GM23338 (cell line): ENCODE measurements at regions not wholly inside any gene's neighbourhood (a gene's known extent, or its start where the extent isn't known, plus 50 kb on each side); places are given as distances from the start of the nearest gene placed in this dataset.

Source experiments
- CREB1 ChIP-seq: fragments of 250-450 bp; sonication (Bioruptor Pico); IDR thresholded peaks from 2 replicates; pipeline ENCODE4 v1.5.0; 2020; ENCODE audit warnings: low read depth, mild to moderate bottlenecking, moderate library complexity
- EZH2 ChIP-seq: fragments of 200-600 bp; sonication (generic); IDR thresholded peaks from one replicate; pipeline ENCODE4 v1.8.0; 2017; ENCODE audit warnings: antibody characterized with exemption, mild to moderate bottlenecking, low read depth; ENCODE audit not compliant: unreplicated experiment
- EZH2phosphoT487 ChIP-seq: fragments of 200-600 bp; sonication (generic); IDR thresholded peaks from one replicate; pipeline ENCODE4 v1.8.1; 2018; ENCODE audit warnings: antibody characterized with exemption; ENCODE audit not compliant: unreplicated experiment
- JUNB ChIP-seq: IDR thresholded peaks from one replicate; pipeline ENCODE4 v1.6.1; 2016; ENCODE audit warnings: antibody characterized with exemption; ENCODE audit not compliant: unreplicated experiment
- NANOG ChIP-seq: IDR thresholded peaks from 2 replicates; pipeline ENCODE4 v1.6.1; 2016; ENCODE audit warnings: antibody characterized with exemption, borderline replicate concordance
- POLR2AphosphoS5 ChIP-seq: IDR thresholded peaks from 2 replicates; pipeline ENCODE4 v1.6.1; 2016; ENCODE audit warnings: antibody characterized with exemption, low read depth
- STAT1 ChIP-seq: IDR thresholded peaks from one replicate; pipeline ENCODE4 v1.6.1; 2016; ENCODE audit warnings: antibody characterized with exemption; ENCODE audit not compliant: unreplicated experiment
- ZNF114 ChIP-seq: fragments of 250-450 bp; sonication (Bioruptor Pico); IDR thresholded peaks from 2 replicates; pipeline ENCODE4 v1.5.0; 2020; ENCODE audit warnings: mild to moderate bottlenecking, moderate library complexity
- ZNF331 ChIP-seq: fragments of 250-450 bp; sonication (Bioruptor Pico); IDR thresholded peaks from 2 replicates; pipeline ENCODE4 v1.5.0; 2020; ENCODE audit warnings: low read depth, mild to moderate bottlenecking, moderate library complexity
- TF ChIP-seq, protein P1 (sequence below), 2 experiments: fragments of 200-600 bp in 1 of 2; sonication (generic) in 1 of 2; conservative IDR thresholded peaks; 2 replicates each; pipeline versions ENCODE4 v1.5.1 to v1.6.1; 2016 to 2017; ENCODE audit warnings: antibody characterized with exemption in 2 of 2, low read depth in 2 of 2, mild to moderate bottlenecking in 2 of 2, moderate library complexity in 1 of 2
- TF ChIP-seq, protein P2 (sequence below): IDR thresholded peaks from one replicate; pipeline ENCODE4 v1.6.1; 2018; ENCODE audit warnings: antibody characterized with exemption; ENCODE audit not compliant: unreplicated experiment
- TF ChIP-seq, protein P3 (sequence below): fragments of 250-450 bp; sonication (Bioruptor Pico); IDR thresholded peaks from 2 replicates; pipeline ENCODE4 v1.5.0; 2020; ENCODE audit warnings: mild to moderate bottlenecking, moderate library complexity
- TF ChIP-seq, protein P4 (sequence below): IDR thresholded peaks from 2 replicates; pipeline ENCODE4 v1.6.1; 2016; ENCODE audit warnings: antibody characterized with exemption

DNA sequence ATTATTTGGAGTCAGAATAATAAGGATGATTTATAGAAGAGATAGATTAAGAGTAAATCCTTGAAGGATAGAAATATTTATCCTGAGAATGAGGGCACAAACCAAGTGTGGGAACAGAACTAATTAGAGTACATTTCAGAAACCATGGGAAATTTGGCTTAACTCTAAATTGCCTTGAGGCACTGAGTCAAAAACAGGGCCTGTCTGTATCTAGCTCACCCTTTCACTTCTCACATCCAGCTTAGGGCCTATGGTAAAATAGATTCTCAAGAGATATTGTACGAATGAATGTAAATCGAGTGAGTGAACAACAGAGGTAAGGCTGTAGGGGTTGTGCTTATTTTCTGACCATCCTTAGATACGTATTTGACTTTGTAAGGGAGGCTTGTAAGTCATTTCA, 586.1 kb upstream of the DPPA4 start:
- TF ChIP-seq POLR2AphosphoS5 (no peak), ZNF114 (CRISPR knock-in tag) (no peak), EZH2phosphoT487 (no peak), EZH2 (no peak), JUNB (no peak), NANOG (no peak), ZNF331 (CRISPR knock-in tag) (no peak), CREB1 (CRISPR knock-in tag) (no peak), STAT1 (no peak)
- TF ChIP-seq, protein P1, sequence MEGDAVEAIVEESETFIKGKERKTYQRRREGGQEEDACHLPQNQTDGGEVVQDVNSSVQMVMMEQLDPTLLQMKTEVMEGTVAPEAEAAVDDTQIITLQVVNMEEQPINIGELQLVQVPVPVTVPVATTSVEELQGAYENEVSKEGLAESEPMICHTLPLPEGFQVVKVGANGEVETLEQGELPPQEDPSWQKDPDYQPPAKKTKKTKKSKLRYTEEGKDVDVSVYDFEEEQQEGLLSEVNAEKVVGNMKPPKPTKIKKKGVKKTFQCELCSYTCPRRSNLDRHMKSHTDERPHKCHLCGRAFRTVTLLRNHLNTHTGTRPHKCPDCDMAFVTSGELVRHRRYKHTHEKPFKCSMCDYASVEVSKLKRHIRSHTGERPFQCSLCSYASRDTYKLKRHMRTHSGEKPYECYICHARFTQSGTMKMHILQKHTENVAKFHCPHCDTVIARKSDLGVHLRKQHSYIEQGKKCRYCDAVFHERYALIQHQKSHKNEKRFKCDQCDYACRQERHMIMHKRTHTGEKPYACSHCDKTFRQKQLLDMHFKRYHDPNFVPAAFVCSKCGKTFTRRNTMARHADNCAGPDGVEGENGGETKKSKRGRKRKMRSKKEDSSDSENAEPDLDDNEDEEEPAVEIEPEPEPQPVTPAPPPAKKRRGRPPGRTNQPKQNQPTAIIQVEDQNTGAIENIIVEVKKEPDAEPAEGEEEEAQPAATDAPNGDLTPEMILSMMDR (conservative IDR thresholded peaks at IDR 0.05; ENCODE audit: low read depth in 2 of 2) = no peak
- TF ChIP-seq, protein P2, sequence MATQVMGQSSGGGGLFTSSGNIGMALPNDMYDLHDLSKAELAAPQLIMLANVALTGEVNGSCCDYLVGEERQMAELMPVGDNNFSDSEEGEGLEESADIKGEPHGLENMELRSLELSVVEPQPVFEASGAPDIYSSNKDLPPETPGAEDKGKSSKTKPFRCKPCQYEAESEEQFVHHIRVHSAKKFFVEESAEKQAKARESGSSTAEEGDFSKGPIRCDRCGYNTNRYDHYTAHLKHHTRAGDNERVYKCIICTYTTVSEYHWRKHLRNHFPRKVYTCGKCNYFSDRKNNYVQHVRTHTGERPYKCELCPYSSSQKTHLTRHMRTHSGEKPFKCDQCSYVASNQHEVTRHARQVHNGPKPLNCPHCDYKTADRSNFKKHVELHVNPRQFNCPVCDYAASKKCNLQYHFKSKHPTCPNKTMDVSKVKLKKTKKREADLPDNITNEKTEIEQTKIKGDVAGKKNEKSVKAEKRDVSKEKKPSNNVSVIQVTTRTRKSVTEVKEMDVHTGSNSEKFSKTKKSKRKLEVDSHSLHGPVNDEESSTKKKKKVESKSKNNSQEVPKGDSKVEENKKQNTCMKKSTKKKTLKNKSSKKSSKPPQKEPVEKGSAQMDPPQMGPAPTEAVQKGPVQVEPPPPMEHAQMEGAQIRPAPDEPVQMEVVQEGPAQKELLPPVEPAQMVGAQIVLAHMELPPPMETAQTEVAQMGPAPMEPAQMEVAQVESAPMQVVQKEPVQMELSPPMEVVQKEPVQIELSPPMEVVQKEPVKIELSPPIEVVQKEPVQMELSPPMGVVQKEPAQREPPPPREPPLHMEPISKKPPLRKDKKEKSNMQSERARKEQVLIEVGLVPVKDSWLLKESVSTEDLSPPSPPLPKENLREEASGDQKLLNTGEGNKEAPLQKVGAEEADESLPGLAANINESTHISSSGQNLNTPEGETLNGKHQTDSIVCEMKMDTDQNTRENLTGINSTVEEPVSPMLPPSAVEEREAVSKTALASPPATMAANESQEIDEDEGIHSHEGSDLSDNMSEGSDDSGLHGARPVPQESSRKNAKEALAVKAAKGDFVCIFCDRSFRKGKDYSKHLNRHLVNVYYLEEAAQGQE = no peak
- TF ChIP-seq, protein P3, sequence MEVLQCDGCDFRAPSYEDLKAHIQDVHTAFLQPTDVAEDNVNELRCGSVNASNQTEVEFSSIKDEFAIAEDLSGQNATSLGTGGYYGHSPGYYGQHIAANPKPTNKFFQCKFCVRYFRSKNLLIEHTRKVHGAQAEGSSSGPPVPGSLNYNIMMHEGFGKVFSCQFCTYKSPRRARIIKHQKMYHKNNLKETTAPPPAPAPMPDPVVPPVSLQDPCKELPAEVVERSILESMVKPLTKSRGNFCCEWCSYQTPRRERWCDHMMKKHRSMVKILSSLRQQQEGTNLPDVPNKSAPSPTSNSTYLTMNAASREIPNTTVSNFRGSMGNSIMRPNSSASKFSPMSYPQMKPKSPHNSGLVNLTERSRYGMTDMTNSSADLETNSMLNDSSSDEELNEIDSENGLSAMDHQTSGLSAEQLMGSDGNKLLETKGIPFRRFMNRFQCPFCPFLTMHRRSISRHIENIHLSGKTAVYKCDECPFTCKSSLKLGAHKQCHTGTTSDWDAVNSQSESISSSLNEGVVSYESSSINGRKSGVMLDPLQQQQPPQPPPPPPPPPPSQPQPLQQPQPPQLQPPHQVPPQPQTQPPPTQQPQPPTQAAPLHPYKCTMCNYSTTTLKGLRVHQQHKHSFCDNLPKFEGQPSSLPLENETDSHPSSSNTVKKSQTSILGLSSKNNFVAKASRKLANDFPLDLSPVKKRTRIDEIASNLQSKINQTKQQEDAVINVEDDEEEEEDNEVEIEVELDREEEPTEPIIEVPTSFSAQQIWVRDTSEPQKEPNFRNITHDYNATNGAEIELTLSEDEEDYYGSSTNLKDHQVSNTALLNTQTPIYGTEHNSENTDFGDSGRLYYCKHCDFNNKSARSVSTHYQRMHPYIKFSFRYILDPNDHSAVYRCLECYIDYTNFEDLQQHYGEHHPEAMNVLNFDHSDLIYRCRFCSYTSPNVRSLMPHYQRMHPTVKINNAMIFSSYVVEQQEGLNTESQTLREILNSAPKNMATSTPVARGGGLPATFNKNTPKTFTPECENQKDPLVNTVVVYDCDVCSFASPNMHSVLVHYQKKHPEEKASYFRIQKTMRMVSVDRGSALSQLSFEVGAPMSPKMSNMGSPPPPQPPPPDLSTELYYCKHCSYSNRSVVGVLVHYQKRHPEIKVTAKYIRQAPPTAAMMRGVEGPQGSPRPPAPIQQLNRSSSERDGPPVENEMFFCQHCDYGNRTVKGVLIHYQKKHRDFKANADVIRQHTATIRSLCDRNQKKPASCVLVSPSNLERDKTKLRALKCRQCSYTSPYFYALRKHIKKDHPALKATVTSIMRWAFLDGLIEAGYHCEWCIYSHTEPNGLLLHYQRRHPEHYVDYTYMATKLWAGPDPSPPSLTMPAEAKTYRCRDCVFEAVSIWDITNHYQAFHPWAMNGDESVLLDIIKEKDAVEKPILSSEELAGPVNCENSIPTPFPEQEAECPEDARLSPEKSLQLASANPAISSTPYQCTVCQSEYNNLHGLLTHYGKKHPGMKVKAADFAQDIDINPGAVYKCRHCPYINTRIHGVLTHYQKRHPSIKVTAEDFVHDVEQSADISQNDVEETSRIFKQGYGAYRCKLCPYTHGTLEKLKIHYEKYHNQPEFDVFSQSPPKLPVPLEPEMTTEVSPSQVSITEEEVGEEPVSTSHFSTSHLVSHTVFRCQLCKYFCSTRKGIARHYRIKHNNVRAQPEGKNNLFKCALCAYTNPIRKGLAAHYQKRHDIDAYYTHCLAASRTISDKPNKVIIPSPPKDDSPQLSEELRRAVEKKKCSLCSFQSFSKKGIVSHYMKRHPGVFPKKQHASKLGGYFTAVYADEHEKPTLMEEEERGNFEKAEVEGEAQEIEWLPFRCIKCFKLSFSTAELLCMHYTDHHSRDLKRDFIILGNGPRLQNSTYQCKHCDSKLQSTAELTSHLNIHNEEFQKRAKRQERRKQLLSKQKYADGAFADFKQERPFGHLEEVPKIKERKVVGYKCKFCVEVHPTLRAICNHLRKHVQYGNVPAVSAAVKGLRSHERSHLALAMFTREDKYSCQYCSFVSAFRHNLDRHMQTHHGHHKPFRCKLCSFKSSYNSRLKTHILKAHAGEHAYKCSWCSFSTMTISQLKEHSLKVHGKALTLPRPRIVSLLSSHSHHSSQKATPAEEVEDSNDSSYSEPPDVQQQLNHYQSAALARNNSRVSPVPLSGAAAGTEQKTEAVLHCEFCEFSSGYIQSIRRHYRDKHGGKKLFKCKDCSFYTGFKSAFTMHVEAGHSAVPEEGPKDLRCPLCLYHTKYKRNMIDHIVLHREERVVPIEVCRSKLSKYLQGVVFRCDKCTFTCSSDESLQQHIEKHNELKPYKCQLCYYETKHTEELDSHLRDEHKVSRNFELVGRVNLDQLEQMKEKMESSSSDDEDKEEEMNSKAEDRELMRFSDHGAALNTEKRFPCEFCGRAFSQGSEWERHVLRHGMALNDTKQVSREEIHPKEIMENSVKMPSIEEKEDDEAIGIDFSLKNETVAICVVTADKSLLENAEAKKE (CRISPR knock-in tag) = no peak
- TF ChIP-seq, protein P4, sequence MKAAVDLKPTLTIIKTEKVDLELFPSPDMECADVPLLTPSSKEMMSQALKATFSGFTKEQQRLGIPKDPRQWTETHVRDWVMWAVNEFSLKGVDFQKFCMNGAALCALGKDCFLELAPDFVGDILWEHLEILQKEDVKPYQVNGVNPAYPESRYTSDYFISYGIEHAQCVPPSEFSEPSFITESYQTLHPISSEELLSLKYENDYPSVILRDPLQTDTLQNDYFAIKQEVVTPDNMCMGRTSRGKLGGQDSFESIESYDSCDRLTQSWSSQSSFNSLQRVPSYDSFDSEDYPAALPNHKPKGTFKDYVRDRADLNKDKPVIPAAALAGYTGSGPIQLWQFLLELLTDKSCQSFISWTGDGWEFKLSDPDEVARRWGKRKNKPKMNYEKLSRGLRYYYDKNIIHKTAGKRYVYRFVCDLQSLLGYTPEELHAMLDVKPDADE = no peak
